Muscle of back (tissue), 3 donors: ENCODE measurements at regions not wholly inside any gene's neighbourhood (a gene's known extent, or its start where the extent isn't known, plus 50 kb on each side); places are given as distances from the start of the nearest gene placed in this dataset.
"Not testable (repeated sequence)": the region's sequence is repeated elsewhere in the genome, so short reads cannot be mapped to it uniquely, and the experiment has no call there.

Experiments
- DNase-seq, 3 donors: peaks; one replicate each; pipeline versions ENCODE4 v3.0.0 to v3.0.0-alpha.2; 2013

- DNase-seq = no peak
Observed at GRCh38 chr14:87434011-87434410, 559.0 kb downstream of the GALC start.

- no peak for DNase-seq
Observed at GRCh38 chr14:87432698-87433097, 560.3 kb downstream of the GALC start.

GRCh38 chr14:87430810-87431209 is 562.2 kb downstream of the GALC start:
- DNase-seq = no peak

GRCh38 chr14:87430214-87430613 is 562.8 kb downstream of the GALC start:
- no peak for DNase-seq

GRCh38 chr14:87419925-87420324 is 573.1 kb downstream of the GALC start:
- no peak for DNase-seq

GRCh38 chr14:87411370-87411769 is 581.6 kb downstream of the GALC start:
- DNase-seq = no peak

- DNase-seq = no peak
Observed at GRCh38 chr14:87409393-87409792, 583.6 kb downstream of the GALC start.

GRCh38 chr14:87407344-87407743 is 585.6 kb downstream of the GALC start:
- DNase-seq = no peak

GRCh38 chr14:87405563-87405962 is 587.4 kb downstream of the GALC start:
- DNase-seq = peak in 1 of 3 donors; percentile 13

- DNase-seq = no peak
Observed at GRCh38 chr14:87397499-87397898, 595.5 kb downstream of the GALC start.

GRCh38 chr14:87391066-87391465 is 601.9 kb downstream of the GALC start:
- no peak for DNase-seq

GRCh38 chr14:87388946-87389345 is 604.0 kb downstream of the GALC start:
- no peak for DNase-seq

GRCh38 chr14:87387806-87388205 is 605.2 kb downstream of the GALC start:
- DNase-seq = peak in 1 of 3 donors; percentile 12

- DNase-seq = peak in 2 of 3 donors; percentile 7 to 19
Observed at GRCh38 chr14:87386524-87386923, 606.5 kb downstream of the GALC start.

GRCh38 chr14:87380054-87380453 is 612.9 kb downstream of the GALC start:
- DNase-seq = no peak

- no peak for DNase-seq
Observed at GRCh38 chr14:87368751-87369150, 624.2 kb downstream of the GALC start.

- not testable (repeated sequence) for DNase-seq
Observed at GRCh38 chr14:87360246-87360645, 632.7 kb downstream of the GALC start.

GRCh38 chr14:87351007-87351406 is 642.0 kb downstream of the GALC start:
- no peak for DNase-seq

- no peak for DNase-seq
Observed at GRCh38 chr14:87349921-87350320, 643.1 kb downstream of the GALC start.

GRCh38 chr14:87343652-87344051 is 649.3 kb downstream of the GALC start:
- no peak for DNase-seq

GRCh38 chr14:87334997-87335685 is 657.8 kb downstream of the GALC start:
- peak; percentile 20 to 78 (median 48) for DNase-seq

GRCh38 chr14:87331991-87332390 is 661.0 kb downstream of the GALC start:
- peak; percentile 42 to 73 (median 71) for DNase-seq

GRCh38 chr14:87325741-87326140 is 667.2 kb downstream of the GALC start:
- DNase-seq = no peak

GRCh38 chr14:87323191-87323590 is 669.8 kb downstream of the GALC start:
- no peak for DNase-seq
